OCI-LY1 (cell line): ENCODE measurements at regions not wholly inside any gene's neighbourhood (a gene's known extent, or its start where the extent isn't known, plus 50 kb on each side); places are given as distances from the start of the nearest gene placed in this dataset.

Source experiments
- H2AFZ ChIP-seq: fragments of 200-600 bp; sonication (generic), shearing (Covaris generic); 2 replicates; pipeline ENCODE4 v1.6.0; 2014; ENCODE audit warnings: antibody characterized with exemption, mild to moderate bottlenecking, low read length
- H3F3A ChIP-seq: fragments of 200-600 bp; sonication (generic), shearing (Covaris generic); 2 replicates; pipeline ENCODE4 v1.6.0; 2014; ENCODE audit warnings: mild to moderate bottlenecking, antibody characterized with exemption, low read length, moderate library complexity; ENCODE audit not compliant: insufficient read depth
- H3K27ac ChIP-seq: fragments of 200-600 bp; sonication (generic); 2 replicates; pipeline ENCODE4 v1.5.1; 2014; ENCODE audit warnings: low read length, mixed run types, mild to moderate bottlenecking, low read depth; ENCODE audit not compliant: poor library complexity, severe bottlenecking
- H3K27me3 ChIP-seq: fragments of 200-600 bp; sonication (generic); 2 replicates; pipeline ENCODE4 v1.6.0; 2014; ENCODE audit warnings: antibody characterized with exemption, mild to moderate bottlenecking, low read length, moderate library complexity; ENCODE audit not compliant: insufficient read depth
- H3K36me3 ChIP-seq: fragments of 200-600 bp; sonication (generic); 2 replicates; pipeline ENCODE4 v1.6.1; 2014; ENCODE audit warnings: mild to moderate bottlenecking, antibody characterized with exemption, low read length, moderate library complexity, mixed read lengths; ENCODE audit not compliant: insufficient read depth
- H3K4me1 ChIP-seq: fragments of 200-600 bp; sonication (generic); 2 replicates; pipeline ENCODE4 v1.5.1; 2014; ENCODE audit warnings: mild to moderate bottlenecking, low read length, moderate library complexity; ENCODE audit not compliant: insufficient read depth, severe bottlenecking
- H3K4me2 ChIP-seq: fragments of 200-600 bp; sonication (generic), shearing (Covaris generic); 2 replicates; pipeline ENCODE4 v1.6.1; 2014; ENCODE audit warnings: low read length
- H3K4me3 ChIP-seq: fragments of 200-600 bp; sonication (generic); 2 replicates; pipeline ENCODE4 v1.5.1; 2014; ENCODE audit warnings: low read length, low read depth, mild to moderate bottlenecking, mixed read lengths; ENCODE audit not compliant: poor library complexity, severe bottlenecking
- H3K79me2 ChIP-seq: fragments of 200-600 bp; shearing (Covaris generic); 2 replicates; pipeline ENCODE4 v1.6.1; 2016; ENCODE audit warnings: mixed run types, low read length, mixed read lengths; ENCODE audit not compliant: insufficient read depth
- H3K9ac ChIP-seq: fragments of 200-600 bp; sonication (generic), shearing (Covaris generic); 2 replicates; pipeline ENCODE4 v1.6.1; 2014; ENCODE audit warnings: mild to moderate bottlenecking, low read length, mixed read lengths
- H3K9me2 ChIP-seq: fragments of 200-600 bp; sonication (generic), shearing (Covaris generic); 2 replicates; pipeline ENCODE4 v1.6.1; 2014; ENCODE audit warnings: low read depth, mild to moderate bottlenecking, low read length, mixed read lengths
- H3K9me3 ChIP-seq: fragments of 200-600 bp; shearing (Covaris generic); 2 replicates; pipeline ENCODE4 v1.6.1; 2014; ENCODE audit warnings: low read length, mixed read lengths
- H4K20me1 ChIP-seq: fragments of 200-600 bp; sonication (generic), shearing (Covaris generic); 2 replicates; pipeline ENCODE4 v1.6.0; 2016; ENCODE audit warnings: mild to moderate bottlenecking, low read length; ENCODE audit not compliant: insufficient read depth
- CTCF ChIP-seq: fragments of 200-600 bp; sonication (generic), shearing (Covaris generic); IDR thresholded peaks from 2 replicates; pipeline ENCODE4 v1.5.1; 2017; ENCODE audit warnings: mild to moderate bottlenecking, antibody characterized with exemption, low read length, moderate library complexity, mixed read lengths
- EZH2 ChIP-seq: fragments of 200-600 bp; sonication (generic), shearing (Covaris generic); IDR thresholded peaks from 2 replicates; pipeline ENCODE4 v1.8.0; 2017; ENCODE audit warnings: borderline replicate concordance, mixed run types, mild to moderate bottlenecking, antibody characterized with exemption, low read length, moderate library complexity, mixed read lengths

- no peak overlapping the region for H3K4me3 ChIP-seq
- H3K4me2 ChIP-seq = no peak overlapping the region
- peaks cover 6% of the 10 kb centered on the region; the same call in 1 of the 2 replicates for H3K27me3 ChIP-seq
These were observed 242.1 kb upstream of the JUN start for GRCh38 chr1:59025898-59026426.

GRCh38 chr1:59026472-59026948, 242.7 kb upstream of the JUN start:
- H3K4me1 ChIP-seq = peaks cover 5% of the 10 kb centered on the region
- no peaks in the 10 kb centered on the region for H4K20me1 ChIP-seq
- H3F3A ChIP-seq = no peaks in the 10 kb centered on the region
- H3K4me3 ChIP-seq = no peak overlapping the region
- TF ChIP-seq CTCF (no peak), EZH2 (no peak)
- no peaks in the 10 kb centered on the region for H3K9me3 ChIP-seq
- no peak overlapping the region for H3K4me2 ChIP-seq
- no peak overlapping the region for H3K9ac ChIP-seq
- H3K79me2 ChIP-seq = no peaks in the 10 kb centered on the region
- H3K27ac ChIP-seq = no peak overlapping the region
- H2AFZ ChIP-seq = no peak overlapping the region
- H3K27me3 ChIP-seq = peaks cover 6% of the 10 kb centered on the region; the same call in 1 of the 2 replicates
- no peaks in the 10 kb centered on the region for H3K9me2 ChIP-seq
- no peaks in the 10 kb centered on the region for H3K36me3 ChIP-seq

More at GRCh38 chr1:59025898-59026426, 242.1 kb upstream of the JUN start:
- peaks cover 5% of the 10 kb centered on the region for H3K4me1 ChIP-seq
- H3F3A ChIP-seq = no peaks in the 10 kb centered on the region
- no peak overlapping the region for H3K9ac ChIP-seq
- no peaks in the 10 kb centered on the region for H3K9me3 ChIP-seq
- H3K9me2 ChIP-seq = no peaks in the 10 kb centered on the region
- H3K27ac ChIP-seq = no peak overlapping the region
- no peaks in the 10 kb centered on the region for H4K20me1 ChIP-seq
- no peaks in the 10 kb centered on the region for H3K36me3 ChIP-seq
- no peak overlapping the region for H2AFZ ChIP-seq
- H3K79me2 ChIP-seq = no peaks in the 10 kb centered on the region
- no peak for TF ChIP-seq CTCF
- TF ChIP-seq EZH2 = no peak

- H3K4me2 ChIP-seq = no peak overlapping the region
- no peak for TF ChIP-seq EZH2
- TF ChIP-seq CTCF = no peak
- peaks cover 5% of the 10 kb centered on the region for H3K4me1 ChIP-seq
- no peaks in the 10 kb centered on the region for H3F3A ChIP-seq
- no peaks in the 10 kb centered on the region for H3K9me2 ChIP-seq
- no peak overlapping the region for H3K9ac ChIP-seq
- no peak overlapping the region for H3K27ac ChIP-seq
- no peaks in the 10 kb centered on the region for H3K79me2 ChIP-seq
- no peaks in the 10 kb centered on the region for H4K20me1 ChIP-seq
- peaks cover 6% of the 10 kb centered on the region; the same call in 1 of the 2 replicates for H3K27me3 ChIP-seq
- H2AFZ ChIP-seq = no peak overlapping the region
- no peaks in the 10 kb centered on the region for H3K9me3 ChIP-seq
- H3K4me3 ChIP-seq = no peak overlapping the region
- no peaks in the 10 kb centered on the region for H3K36me3 ChIP-seq
These were observed 243.3 kb upstream of the JUN start for GRCh38 chr1:59027177-59027576.
